Fibroblast of lung (primary cell): ENCODE measurements at regions not wholly inside any gene's neighbourhood (a gene's known extent, or its start where the extent isn't known, plus 50 kb on each side); places are given as distances from the start of the nearest gene placed in this dataset.

ENCODE experiments used
- CTCF ChIP-seq, 2 donors: IDR thresholded peaks in 1 of 2; conservative IDR thresholded peaks in 1 of 2; 1 replicate in 1 of 2; 2 replicates in 1 of 2; pipeline ENCODE4 v1.5.1; 2011 to 2012; ENCODE audit warnings: low read length in 2 of 2, control low read depth in 1 of 2, inconsistent platforms in 1 of 2, low read depth in 1 of 2, mild to moderate bottlenecking in 1 of 2
- EZH2 ChIP-seq: IDR thresholded peaks from 2 replicates; pipeline ENCODE4 v1.5.1; 2012; ENCODE audit warnings: low read length, control low read depth, mild to moderate bottlenecking; ENCODE audit errors: missing control alignments

GRCh38 chrX:25742334-25742733, 395.8 kb upstream of the MAGEB18 start:
- TF ChIP-seq CTCF (conservative IDR thresholded peaks at IDR 0.05 in 1 of 2, IDR thresholded peaks at IDR 0.05 in 1 of 2; ENCODE audit: low read depth in 1 of 2, low read length in 2 of 2): no peak
- TF ChIP-seq EZH2: no peak
